ENCODE measurements at regions not wholly inside any gene's neighbourhood (a gene's known extent, or its start where the extent isn't known, plus 50 kb on each side); places are given as distances from the start of the nearest gene placed in this dataset.

DNA sequence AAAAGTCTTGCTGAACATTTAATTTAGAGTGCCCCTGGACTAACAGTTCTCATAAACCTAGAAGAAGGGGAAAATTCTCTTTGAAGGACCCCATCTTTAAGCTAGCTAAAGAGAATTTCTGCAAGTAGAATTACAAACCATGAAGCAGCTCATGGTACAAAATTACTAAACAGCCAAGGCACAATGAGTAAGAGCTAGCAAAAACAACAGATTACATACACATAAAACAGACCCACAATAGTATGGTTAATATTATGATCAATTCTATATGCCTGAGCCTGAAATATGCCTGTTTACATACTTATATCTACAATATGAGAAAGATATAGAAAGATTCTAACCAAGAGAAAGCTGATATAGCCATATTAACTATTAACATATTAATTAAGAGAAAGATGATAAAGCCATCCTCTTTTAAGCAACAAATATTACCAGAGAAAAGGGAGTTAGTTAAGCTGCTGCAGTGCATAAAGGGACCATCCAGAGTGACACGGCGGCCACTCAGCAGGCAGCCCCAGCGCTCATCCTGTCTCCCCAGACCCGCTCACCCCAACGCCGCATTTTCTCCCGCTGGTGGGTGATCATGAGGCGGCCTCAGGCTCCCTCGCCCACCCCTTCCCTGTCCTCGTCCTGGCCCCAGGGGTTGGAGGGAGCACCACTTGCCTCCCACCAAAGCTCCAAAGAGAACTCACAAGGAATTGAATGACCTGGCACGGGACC, 98.4 kb upstream of the CARMIL1 start:
- intact Hi-C loops (cut with micrococcal nuclease): no loop called here
- Histone ChIP-seq H3K27me3 (ENCODE audit: low read depth) (no peaks in the 10 kb centered on the region), H3K4me3 (no peak overlapping the region), H3K9me3 (replicated peaks) (no peaks in the 10 kb centered on the region), H3K27ac (replicated peaks) (peak overlapping the region; percentile 84), H3K4me1 (peaks cover 14% of the 10 kb centered on the region), H3K36me3 (no peaks in the 10 kb centered on the region)
- no peak for DNase-seq
- no peak for TF ChIP-seq CTCF (IDR thresholded peaks at IDR 0.05; ENCODE audit: borderline replicate concordance)

DNA sequence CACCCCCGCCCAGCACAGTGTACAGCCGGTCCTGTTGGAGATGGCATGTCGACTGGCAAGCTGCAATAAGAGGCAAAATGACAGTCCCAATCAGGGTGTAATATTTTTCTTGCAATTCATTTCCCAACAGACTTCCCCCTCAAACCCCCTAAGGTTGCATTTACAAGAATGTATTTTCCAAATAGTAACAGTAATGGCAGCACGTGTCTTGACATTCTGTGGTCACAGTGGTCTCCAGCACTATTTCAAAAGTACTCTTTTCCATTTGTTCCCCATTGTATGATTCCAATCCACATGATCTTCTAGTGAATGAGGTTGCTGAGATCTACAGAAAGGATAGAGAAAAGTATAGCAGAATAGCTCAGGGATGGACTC, 97.8 kb upstream of the CARMIL1 start:
- DNase-seq: no peak
- Histone ChIP-seq H3K4me1 (peaks cover 14% of the 10 kb centered on the region), H3K4me3 (no peak overlapping the region), H3K36me3 (no peaks in the 10 kb centered on the region), H3K27me3 (ENCODE audit: low read depth) (no peaks in the 10 kb centered on the region), H3K9me3 (replicated peaks) (no peaks in the 10 kb centered on the region), H3K27ac (replicated peaks) (peak overlapping the region; percentile 11)
- TF ChIP-seq CTCF (IDR thresholded peaks at IDR 0.05; ENCODE audit: borderline replicate concordance): no peak
- intact Hi-C loops (cut with micrococcal nuclease): no loop called here

GRCh38 chr6:25181923-25182322, 97.3 kb upstream of the CARMIL1 start:
- H3K4me1 ChIP-seq: peaks cover 14% of the 10 kb centered on the region
- no peak for DNase-seq
- no peaks in the 10 kb centered on the region for H3K9me3 ChIP-seq (replicated peaks)
- no peaks in the 10 kb centered on the region for H3K36me3 ChIP-seq
- H3K4me3 ChIP-seq: no peak overlapping the region
- no peaks in the 10 kb centered on the region for H3K27me3 ChIP-seq (ENCODE audit: low read depth)
- intact Hi-C loops (cut with micrococcal nuclease): no loop called here
- no peak for TF ChIP-seq CTCF (IDR thresholded peaks at IDR 0.05; ENCODE audit: borderline replicate concordance)
- peak overlapping the region; percentile 11 for H3K27ac ChIP-seq (replicated peaks)

- TF ChIP-seq CTCF (IDR thresholded peaks at IDR 0.05; ENCODE audit: borderline replicate concordance): no peak
- no peaks in the 10 kb centered on the region for H3K36me3 ChIP-seq
- intact Hi-C loops (cut with micrococcal nuclease): no loop called here
- no peak overlapping the region for H3K27ac ChIP-seq (replicated peaks)
- H3K9me3 ChIP-seq (replicated peaks): no peaks in the 10 kb centered on the region
- no peak overlapping the region for H3K4me3 ChIP-seq
- H3K27me3 ChIP-seq (ENCODE audit: low read depth): no peaks in the 10 kb centered on the region
- no peak for DNase-seq
- no peaks in the 10 kb centered on the region for H3K4me1 ChIP-seq
Measured at GRCh38 chr6:25186919-25187318, 92.3 kb upstream of the CARMIL1 start.

DNA sequence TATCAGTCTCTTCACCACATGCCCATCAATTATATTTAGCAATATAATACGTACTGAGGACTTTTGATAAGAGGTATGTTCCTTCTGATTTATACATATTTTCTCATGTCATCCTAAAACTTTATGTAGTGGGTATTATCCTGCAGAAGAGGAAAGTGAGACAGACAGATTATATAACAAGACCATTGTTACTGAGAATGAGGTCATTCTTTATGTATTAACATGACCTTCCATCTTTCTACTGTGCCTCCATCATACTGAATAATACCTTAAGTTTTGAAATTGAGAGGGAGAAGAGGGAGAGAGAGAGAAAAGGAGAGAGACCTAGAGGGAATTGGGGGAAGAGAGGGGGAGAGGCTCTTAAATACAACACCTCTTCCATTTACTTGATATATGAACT, 90.9 kb upstream of the CARMIL1 start:
- H3K36me3 ChIP-seq: no peaks in the 10 kb centered on the region
- H3K4me1 ChIP-seq: peaks cover 12% of the 10 kb centered on the region
- H3K27ac ChIP-seq (replicated peaks): no peak overlapping the region
- H3K9me3 ChIP-seq (replicated peaks): no peaks in the 10 kb centered on the region
- no peaks in the 10 kb centered on the region for H3K27me3 ChIP-seq (ENCODE audit: low read depth)
- intact Hi-C loops (cut with micrococcal nuclease): no loop called here
- no peak for DNase-seq
- TF ChIP-seq CTCF (IDR thresholded peaks at IDR 0.05; ENCODE audit: borderline replicate concordance): no peak
- no peak overlapping the region for H3K4me3 ChIP-seq

Data from left ventricle myocardium inferior (tissue), 1 donor.